ENCODE measurements at regions not wholly inside any gene's neighbourhood (a gene's known extent, or its start where the extent isn't known, plus 50 kb on each side); places are given as distances from the start of the nearest gene placed in this dataset.

DNA sequence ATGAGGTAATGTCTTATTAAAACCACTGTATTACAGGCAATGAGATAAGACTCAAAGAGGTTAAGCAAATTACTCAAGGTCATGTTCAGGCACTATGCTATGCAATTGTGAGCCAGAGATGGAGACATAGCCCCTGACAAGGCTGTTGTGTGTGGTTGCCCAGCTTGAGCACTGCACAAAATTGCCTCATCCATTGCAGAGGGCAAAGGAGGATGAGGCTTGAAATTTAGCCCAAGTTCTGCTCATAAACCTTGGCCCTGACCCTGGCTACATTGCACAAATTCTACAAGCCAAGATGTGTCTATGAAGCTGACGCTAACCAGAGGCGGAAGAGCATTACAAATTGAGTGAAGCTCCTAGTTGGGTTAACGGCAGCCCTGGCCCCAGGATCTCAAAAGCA, 65.6 kb upstream of the PGM2 start:
- no peaks in the 10 kb centered on the region for H3F3A ChIP-seq (ENCODE audit: insufficient read depth, low read depth)
- H3K4me3 ChIP-seq, result no peak overlapping the region
- POLR2A ChIA-PET (ENCODE audit: unreplicated experiment), result no interaction called here
- no peaks in the 10 kb centered on the region for H3K27me3 ChIP-seq (ENCODE audit: insufficient read depth, low read depth)
- CTCF ChIA-PET, result no interaction called here
- H3K36me3 ChIP-seq (ENCODE audit: low read depth), result no peaks in the 10 kb centered on the region
- no peaks in the 10 kb centered on the region for H3K9me3 ChIP-seq (ENCODE audit: insufficient read depth, low read depth)
- H3K9me2 ChIP-seq (ENCODE audit: insufficient read depth), result no peaks in the 10 kb centered on the region
- intact Hi-C loops (cut with micrococcal nuclease; ENCODE audit: unreplicated experiment), result no loop called here
- H3K79me2 ChIP-seq (ENCODE audit: low read depth), result no peaks in the 10 kb centered on the region
- BruUV-seq (replicated peaks), result no TSS peak
- no peak for TF ChIP-seq EZH2 (IDR thresholded peaks at IDR 0.05; ENCODE audit: low read depth)
- TF ChIP-seq, protein P1, sequence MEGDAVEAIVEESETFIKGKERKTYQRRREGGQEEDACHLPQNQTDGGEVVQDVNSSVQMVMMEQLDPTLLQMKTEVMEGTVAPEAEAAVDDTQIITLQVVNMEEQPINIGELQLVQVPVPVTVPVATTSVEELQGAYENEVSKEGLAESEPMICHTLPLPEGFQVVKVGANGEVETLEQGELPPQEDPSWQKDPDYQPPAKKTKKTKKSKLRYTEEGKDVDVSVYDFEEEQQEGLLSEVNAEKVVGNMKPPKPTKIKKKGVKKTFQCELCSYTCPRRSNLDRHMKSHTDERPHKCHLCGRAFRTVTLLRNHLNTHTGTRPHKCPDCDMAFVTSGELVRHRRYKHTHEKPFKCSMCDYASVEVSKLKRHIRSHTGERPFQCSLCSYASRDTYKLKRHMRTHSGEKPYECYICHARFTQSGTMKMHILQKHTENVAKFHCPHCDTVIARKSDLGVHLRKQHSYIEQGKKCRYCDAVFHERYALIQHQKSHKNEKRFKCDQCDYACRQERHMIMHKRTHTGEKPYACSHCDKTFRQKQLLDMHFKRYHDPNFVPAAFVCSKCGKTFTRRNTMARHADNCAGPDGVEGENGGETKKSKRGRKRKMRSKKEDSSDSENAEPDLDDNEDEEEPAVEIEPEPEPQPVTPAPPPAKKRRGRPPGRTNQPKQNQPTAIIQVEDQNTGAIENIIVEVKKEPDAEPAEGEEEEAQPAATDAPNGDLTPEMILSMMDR (conservative IDR thresholded peaks at IDR 0.05), result no peak
- no peak for DNase-seq
- H3K27ac ChIP-seq, result no peak overlapping the region
- H4K20me1 ChIP-seq (ENCODE audit: insufficient read depth), result no peaks in the 10 kb centered on the region
- no peak overlapping the region for H2AFZ ChIP-seq
- H3K4me1 ChIP-seq (replicated peaks; ENCODE audit: insufficient read depth), result peaks cover 7% of the 10 kb centered on the region; the same call in 1 of the 2 replicates
- H3K4me2 ChIP-seq, result no peak overlapping the region

DNA sequence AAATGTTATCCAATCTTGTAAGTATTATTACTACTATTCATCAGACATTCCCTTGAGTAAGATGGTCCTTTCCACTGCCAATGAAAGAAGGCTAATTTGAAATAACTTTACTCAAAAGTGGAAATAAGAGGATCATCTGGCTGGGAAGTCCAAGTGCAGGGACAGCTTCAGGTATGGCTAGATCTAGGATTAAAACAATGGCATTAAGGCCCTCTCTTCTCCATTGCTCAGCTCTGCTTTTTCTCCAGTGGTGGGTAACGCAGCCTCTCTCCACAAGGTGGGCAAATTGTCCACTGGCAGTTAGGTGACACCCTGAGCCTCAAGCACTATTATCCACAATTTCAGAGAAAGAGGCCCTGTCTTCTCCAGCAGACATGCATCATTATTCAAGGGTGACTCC, 66.7 kb upstream of the PGM2 start:
- ChIA-PET POLR2A (ENCODE audit: unreplicated experiment) (no interaction called here), CTCF (no interaction called here)
- Histone ChIP-seq H4K20me1 (ENCODE audit: insufficient read depth) (no peaks in the 10 kb centered on the region), H3K79me2 (ENCODE audit: low read depth) (no peaks in the 10 kb centered on the region), H3K36me3 (ENCODE audit: low read depth) (no peaks in the 10 kb centered on the region), H3K4me3 (no peak overlapping the region), H3K27ac (no peak overlapping the region), H3K27me3 (ENCODE audit: insufficient read depth, low read depth) (no peaks in the 10 kb centered on the region), H3K4me1 (replicated peaks; ENCODE audit: insufficient read depth) (peaks cover 7% of the 10 kb centered on the region; the same call in 1 of the 2 replicates), H3K9me3 (ENCODE audit: insufficient read depth, low read depth) (no peaks in the 10 kb centered on the region), H2AFZ (no peak overlapping the region), H3K9me2 (ENCODE audit: insufficient read depth) (no peaks in the 10 kb centered on the region), H3F3A (ENCODE audit: insufficient read depth, low read depth) (no peaks in the 10 kb centered on the region), H3K4me2 (no peak overlapping the region)
- DNase-seq, result no peak
- BruUV-seq (replicated peaks), result no TSS peak
- intact Hi-C loops (cut with micrococcal nuclease; ENCODE audit: unreplicated experiment), result no loop called here
- TF ChIP-seq EZH2 (IDR thresholded peaks at IDR 0.05; ENCODE audit: low read depth), result no peak
- TF ChIP-seq, protein P1 (conservative IDR thresholded peaks at IDR 0.05), result no peak

DNA sequence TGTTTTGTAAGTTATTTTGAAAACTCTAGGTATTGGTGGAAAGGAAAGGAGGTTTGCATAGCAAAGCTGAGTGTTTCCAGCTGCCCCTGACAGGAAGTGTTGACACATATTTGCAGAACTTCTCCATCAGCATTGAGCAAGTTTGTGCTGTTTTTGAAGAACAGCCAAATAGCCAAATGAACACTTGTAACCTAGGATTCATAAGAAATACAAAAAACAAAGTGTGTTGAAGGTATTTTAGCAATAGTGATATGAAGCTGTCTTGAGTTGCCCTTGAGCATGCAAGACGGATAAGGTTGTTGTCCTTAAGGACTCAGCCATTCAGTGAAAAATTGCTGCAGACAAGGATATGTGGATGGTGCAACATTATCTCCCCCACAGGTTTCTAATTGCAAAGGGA, 68.3 kb upstream of the PGM2 start:
- no peaks in the 10 kb centered on the region for H3K9me2 ChIP-seq (ENCODE audit: insufficient read depth)
- H3K4me3 ChIP-seq, result no peak overlapping the region
- TF ChIP-seq EZH2 (IDR thresholded peaks at IDR 0.05; ENCODE audit: low read depth), result no peak
- TF ChIP-seq, protein P1 (conservative IDR thresholded peaks at IDR 0.05), result no peak
- no peaks in the 10 kb centered on the region for H4K20me1 ChIP-seq (ENCODE audit: insufficient read depth)
- intact Hi-C loops (cut with micrococcal nuclease; ENCODE audit: unreplicated experiment), result no loop called here
- no peaks in the 10 kb centered on the region for H3K9me3 ChIP-seq (ENCODE audit: insufficient read depth, low read depth)
- BruUV-seq (replicated peaks), result no TSS peak
- no peak overlapping the region for H2AFZ ChIP-seq
- DNase-seq, result peak in 1 of 2 experiments; percentile 67
- H3K4me1 ChIP-seq (replicated peaks; ENCODE audit: insufficient read depth), result peaks cover 7% of the 10 kb centered on the region; the same call in 1 of the 2 replicates
- H3K36me3 ChIP-seq (ENCODE audit: low read depth), result no peaks in the 10 kb centered on the region
- ChIA-PET POLR2A (ENCODE audit: unreplicated experiment) (no interaction called here), CTCF (no interaction called here)
- no peaks in the 10 kb centered on the region for H3K79me2 ChIP-seq (ENCODE audit: low read depth)
- H3F3A ChIP-seq (ENCODE audit: insufficient read depth, low read depth), result no peaks in the 10 kb centered on the region
- H3K4me2 ChIP-seq, result no peak overlapping the region
- H3K27ac ChIP-seq, result no peak overlapping the region
- no peaks in the 10 kb centered on the region for H3K27me3 ChIP-seq (ENCODE audit: insufficient read depth, low read depth)

All from PC-9 (cell line).